Adrenal gland (tissue), 9 donors: ENCODE measurements at regions not wholly inside any gene's neighbourhood (a gene's known extent, or its start where the extent isn't known, plus 50 kb on each side); places are given as distances from the start of the nearest gene placed in this dataset.
"Not testable (repeated sequence)": the region's sequence is repeated elsewhere in the genome, so short reads cannot be mapped to it uniquely, and the experiment has no call there.

Experiments
- DNase-seq, 7 donors: peaks; one replicate each; pipeline ENCODE4 v3.0.0-alpha.2; 2019 to 2020
- H3K27ac ChIP-seq, 5 donors: fragments of 200-600 bp; sonication (generic) in 4 of 5; 1 replicate in 3 of 5; 2 replicates in 2 of 5; pipeline versions ENCODE4 v1.5.1 to v1.8.0; 2016 to 2020; ENCODE audit warnings: mild to moderate bottlenecking in 1 of 5
- H3K27me3 ChIP-seq: fragments of 200-600 bp; 2 replicates; pipeline ENCODE4 v1.8.0; 2021
- H3K36me3 ChIP-seq, 2 donors: fragments of 200-600 bp; replicated peaks in 1 of 2; 1 replicate in 1 of 2; 2 replicates in 1 of 2; pipeline versions ENCODE4 v1.5.1 to v1.8.0; 2018 to 2022
- H3K4me1 ChIP-seq, 2 donors: fragments of 200-600 bp; replicated peaks in 1 of 2; 1 replicate in 1 of 2; 2 replicates in 1 of 2; pipeline versions ENCODE4 v1.5.1 to v1.8.0; 2018 to 2021
- H3K4me3 ChIP-seq, 4 donors: fragments of 200-600 bp; sonication (generic) in 3 of 4; one replicate each; pipeline ENCODE4 v1.5.1; 2016 to 2018
- H3K9me3 ChIP-seq, 3 donors: fragments of 200-600 bp; sonication (generic) in 1 of 3; replicated peaks in 1 of 3; 1 replicate in 2 of 3; 2 replicates in 1 of 3; pipeline versions ENCODE4 v1.5.1 to v1.8.0; 2016 to 2021
- CTCF ChIP-seq, 6 experiments: fragments of 450-650 bp in 4 of 6; fragments of 200-600 bp in 2 of 6; sonication (generic) in 1 of 6; IDR thresholded peaks; 1 replicate in 5 of 6; 2 replicates in 1 of 6; pipeline versions ENCODE4 v1.5.1 to v1.8.0; 2016 to 2021; ENCODE audit warnings: antibody characterized with exemption in 6 of 6, mild to moderate bottlenecking in 2 of 6, moderate library complexity in 1 of 6
- POLR2A ChIP-seq, 2 donors: fragments of 450-650 bp; IDR thresholded peaks; one replicate each; pipeline ENCODE4 v1.6.1; 2017; ENCODE audit warnings: antibody characterized with exemption in 2 of 2, mild to moderate bottlenecking in 2 of 2, moderate library complexity in 1 of 2
- WGBS, 4 donors: extraction: QIAGEN DNeasy Blood & Tissue Kit in 2 of 4; methylation state at CpG; one replicate each; pipeline versions ENCODE4 v1.1.5 to v1.1.7; 2013 to 2017; 5-methylcytosine and 5-hydroxymethylcytosine counted together
- intact Hi-C, 2 donors: fragments of 100-400 bp; cut with DNase I; formaldehyde crosslinking; loops; one replicate each; pipeline versions ENCODE4 v1.14.1 to v1.15.0; 2022 to 2023
- donor health status: healthy with polysubstance abuse.
- donor health status: Bipolar disorder and iron deficiency.
- donor health status: DM: yes; HTN: yes; CAD: no.
- donor health status: DM: no; HTN: no; CAD: no.
- donor health status: DM: no; HTN: no; CAD: no.

GRCh38 chrX:120718969-120719368 is 89.1 kb upstream of the C1GALT1C1 start:
- WGBS, 4 donors = 83 to 96% (median 93%) methylated on average over 2 of the region's 2 CpGs
- H3K4me1 ChIP-seq = no peaks in the 10 kb centered on the region
- TF ChIP-seq POLR2A (IDR thresholded peaks at IDR 0.05) (no peak), CTCF (IDR thresholded peaks at IDR 0.05) (no peak)

GRCh38 chrX:120702337-120702736 is 72.5 kb upstream of the C1GALT1C1 start:
- H3K4me3 ChIP-seq, H3K4me1 ChIP-seq, H3K27ac ChIP-seq, H3K27me3 ChIP-seq, H3K9me3 ChIP-seq, DNase-seq, intact Hi-C loops, H3K36me3 ChIP-seq: not testable (repeated sequence)
- 86 to 97% (median 91%) methylated on average over 2 of the region's 2 CpGs for WGBS, 4 donors

More at GRCh38 chrX:120718969-120719368, 89.1 kb upstream of the C1GALT1C1 start:
- no peak overlapping the region for H3K4me3 ChIP-seq
- intact Hi-C loops = no loop called here
- peaks cover 0 to 4% (median 0%) of the 10 kb centered on the region in 3 donors for H3K9me3 ChIP-seq
- DNase-seq = no peak
- H3K27me3 ChIP-seq = no peaks in the 10 kb centered on the region
- H3K36me3 ChIP-seq = no peaks in the 10 kb centered on the region
- no peak overlapping the region for H3K27ac ChIP-seq

GRCh38 chrX:120697053-120697452 is 67.2 kb upstream of the C1GALT1C1 start:
- H3K4me3 ChIP-seq = no peak overlapping the region
- H3K27me3 ChIP-seq = no peaks in the 10 kb centered on the region
- no peak for TF ChIP-seq POLR2A (IDR thresholded peaks at IDR 0.05)
- TF ChIP-seq CTCF (IDR thresholded peaks at IDR 0.05) = no peak
- DNase-seq = no peak
- H3K27ac ChIP-seq = no peak overlapping the region
- intact Hi-C loops = no loop called here
- H3K36me3 ChIP-seq = no peaks in the 10 kb centered on the region
- H3K9me3 ChIP-seq = no peaks in the 10 kb centered on the region
- no peaks in the 10 kb centered on the region for H3K4me1 ChIP-seq

GRCh38 chrX:120692319-120692718 is 62.5 kb upstream of the C1GALT1C1 start:
- no peak for TF ChIP-seq CTCF (IDR thresholded peaks at IDR 0.05)
- TF ChIP-seq POLR2A (IDR thresholded peaks at IDR 0.05) = no peak
- DNase-seq = no peak
- Histone ChIP-seq H3K27ac (no peak overlapping the region), H3K27me3 (no peaks in the 10 kb centered on the region), H3K4me3 (no peak overlapping the region), H3K36me3 (no peaks in the 10 kb centered on the region), H3K4me1 (peaks cover 10 to 12% of the 10 kb centered on the region in 2 donors), H3K9me3 (no peaks in the 10 kb centered on the region)
- intact Hi-C loops = no loop called here
- 48 to 64% (median 53%) methylated on average over 2 of the region's 2 CpGs for WGBS, 4 donors

- Histone ChIP-seq H3K27me3 (no peaks in the 10 kb centered on the region), H3K27ac (peak overlapping the region in 1 of 5 donors; percentile 61), H3K36me3 (no peaks in the 10 kb centered on the region), H3K4me1 (peaks cover 10 to 12% of the 10 kb centered on the region in 2 donors), H3K4me3 (no peak overlapping the region), H3K9me3 (no peaks in the 10 kb centered on the region)
- DNase-seq = no peak
- intact Hi-C loops = no loop called here
- TF ChIP-seq CTCF (IDR thresholded peaks at IDR 0.05) (no peak), POLR2A (IDR thresholded peaks at IDR 0.05) (no peak)
- 68 to 83% (median 77%) methylated on average over 4 of the region's 4 CpGs for WGBS, 4 donors
Measured at GRCh38 chrX:120690941-120691340, 61.1 kb upstream of the C1GALT1C1 start.
